SKM-1 treated with dmso at 0.1 percent for 144 hours (cell line): ENCODE measurements at regions not wholly inside any gene's neighbourhood (a gene's known extent, or its start where the extent isn't known, plus 50 kb on each side); places are given as distances from the start of the nearest gene placed in this dataset.

ENCODE experiments used
- DNase-seq: peaks from one replicate; lab custom pipeline; 2025; ENCODE audit not compliant: unreplicated experiment; lab: John Stamatoyannopoulos, UW

- DNase-seq: no peak
Measured at GRCh38 chr16:80054647-80055046, 454.1 kb upstream of the MAF start.

- DNase-seq: no peak
Measured at GRCh38 chr16:80051040-80051439, 450.5 kb upstream of the MAF start.

GRCh38 chr16:80048250-80048649, 447.7 kb upstream of the MAF start:
- DNase-seq: no peak

GRCh38 chr16:80047842-80048241, 447.3 kb upstream of the MAF start:
- no peak for DNase-seq

- DNase-seq: no peak
Measured at GRCh38 chr16:80046848-80047247, 446.3 kb upstream of the MAF start.

GRCh38 chr16:80046261-80046660, 445.7 kb upstream of the MAF start:
- DNase-seq: no peak

- no peak for DNase-seq
Measured at GRCh38 chr16:80045861-80046260, 445.3 kb upstream of the MAF start.

- no peak for DNase-seq
Measured at GRCh38 chr16:80041410-80041809, 440.9 kb upstream of the MAF start.

GRCh38 chr16:80040814-80041213, 440.3 kb upstream of the MAF start:
- DNase-seq: no peak

- no peak for DNase-seq
Measured at GRCh38 chr16:80040413-80040812, 439.9 kb upstream of the MAF start.

- DNase-seq: no peak
Measured at GRCh38 chr16:80039777-80040176, 439.2 kb upstream of the MAF start.

- DNase-seq: no peak
Measured at GRCh38 chr16:80038566-80038965, 438.0 kb upstream of the MAF start.

- no peak for DNase-seq
Measured at GRCh38 chr16:80034948-80035663, 434.6 kb upstream of the MAF start.

- DNase-seq: no peak
Measured at GRCh38 chr16:80034469-80034826, 433.9 kb upstream of the MAF start.

GRCh38 chr16:80033783-80034468, 433.4 kb upstream of the MAF start:
- DNase-seq: no peak

GRCh38 chr16:80029761-80030481, 429.4 kb upstream of the MAF start:
- no peak for DNase-seq

GRCh38 chr16:80029381-80029630, 428.8 kb upstream of the MAF start:
- no peak for DNase-seq

GRCh38 chr16:80028581-80029380, 428.2 kb upstream of the MAF start:
- DNase-seq: no peak

- DNase-seq: no peak
Measured at GRCh38 chr16:80027007-80027965, 426.7 kb upstream of the MAF start.

GRCh38 chr16:80025236-80025635, 424.7 kb upstream of the MAF start:
- no peak for DNase-seq

GRCh38 chr16:80024443-80024842, 423.9 kb upstream of the MAF start:
- DNase-seq: no peak
